Activated naive CD8-positive, alpha-beta T cell treated with anti-CD3 and anti-CD28 coated beads, Interleukin-2, amount 50 U/mL, for 24 hours (primary cell): ENCODE measurements at regions not wholly inside any gene's neighbourhood (a gene's known extent, or its start where the extent isn't known, plus 50 kb on each side); places are given as distances from the start of the nearest gene placed in this dataset.

Experiments
- ATAC-seq: fragments of 150-1000 bp; cut with Tn5 transposase; one replicate; pipeline ENCODE4 v1.10.0; 2021
- DNase-seq: peaks from one replicate; pipeline ENCODE4 v3.0.0; 2021
- H3K27ac Mint-ChIP-seq: one replicate; pipeline ENCODE4 v1.8.0; 2021; ENCODE audit warnings: mild to moderate bottlenecking, mixed read lengths
- H3K27me3 Mint-ChIP-seq: one replicate; pipeline ENCODE4 v1.8.0; 2021; ENCODE audit warnings: mixed read lengths
- H3K36me3 Mint-ChIP-seq: one replicate; pipeline ENCODE4 v1.8.0; 2021; ENCODE audit warnings: low read depth, mixed read lengths
- H3K4me1 Mint-ChIP-seq: one replicate; pipeline ENCODE4 v1.8.0; 2021; ENCODE audit warnings: mixed read lengths
- H3K4me3 Mint-ChIP-seq: one replicate; pipeline ENCODE4 v1.8.0; 2021; ENCODE audit warnings: mild to moderate bottlenecking, moderate library complexity, mixed read lengths
- H3K9me3 Mint-ChIP-seq: one replicate; pipeline ENCODE4 v1.8.0; 2021; ENCODE audit warnings: mixed read lengths

- ATAC-seq: no peak
- Mint-ChIP-seq H3K36me3 (no peaks in the 10 kb centered on the region), H3K4me1 (no peaks in the 10 kb centered on the region)
Observed at GRCh38 chr2:167406558-167406957, 518.3 kb downstream of the XIRP2 start.

GRCh38 chr2:167404627-167405284 is 516.5 kb downstream of the XIRP2 start:
- no peak for ATAC-seq
- Mint-ChIP-seq H3K4me1 (no peaks in the 10 kb centered on the region), H3K4me3 (no peak overlapping the region), H3K9me3 (peaks cover 8% of the 10 kb centered on the region), H3K36me3 (no peaks in the 10 kb centered on the region), H3K27me3 (no peaks in the 10 kb centered on the region), H3K27ac (no peak overlapping the region)
- no peak for DNase-seq

More at GRCh38 chr2:167406558-167406957, 518.3 kb downstream of the XIRP2 start:
- Mint-ChIP-seq H3K27ac (no peak overlapping the region), H3K27me3 (no peaks in the 10 kb centered on the region), H3K4me3 (no peak overlapping the region), H3K9me3 (peaks cover 8% of the 10 kb centered on the region)
- no peak for DNase-seq

GRCh38 chr2:167401309-167401708 is 513.0 kb downstream of the XIRP2 start:
- Mint-ChIP-seq H3K27me3 (no peaks in the 10 kb centered on the region), H3K27ac (no peak overlapping the region), H3K9me3 (no peaks in the 10 kb centered on the region), H3K36me3 (no peaks in the 10 kb centered on the region), H3K4me3 (no peak overlapping the region), H3K4me1 (no peaks in the 10 kb centered on the region)
- ATAC-seq (no peak), DNase-seq (no peak)

GRCh38 chr2:167400546-167400945 is 512.3 kb downstream of the XIRP2 start:
- no peaks in the 10 kb centered on the region for H3K9me3 Mint-ChIP-seq
- H3K27ac Mint-ChIP-seq: no peak overlapping the region
- no peaks in the 10 kb centered on the region for H3K36me3 Mint-ChIP-seq
- DNase-seq: no peak
- no peaks in the 10 kb centered on the region for H3K27me3 Mint-ChIP-seq
- no peaks in the 10 kb centered on the region for H3K4me1 Mint-ChIP-seq
- no peak for ATAC-seq
- no peak overlapping the region for H3K4me3 Mint-ChIP-seq

DNA sequence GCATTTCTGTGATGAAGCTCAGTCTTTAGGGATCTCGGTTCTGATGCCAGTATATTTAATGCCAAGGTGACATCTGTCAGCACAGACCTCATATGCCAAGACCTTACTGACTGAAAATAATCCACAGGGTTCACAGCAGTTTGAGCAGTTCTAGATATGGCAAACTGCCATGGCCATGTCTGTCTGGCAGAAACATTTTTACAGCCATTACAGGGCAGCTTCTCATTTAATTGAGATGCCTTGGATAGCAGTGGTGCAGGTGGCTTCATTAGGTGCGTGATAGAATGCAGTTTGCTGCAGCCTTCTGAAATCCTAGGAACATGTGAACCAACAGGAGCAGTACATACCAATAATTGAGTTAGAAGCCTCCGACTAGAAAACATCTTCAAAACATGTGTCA is 510.6 kb downstream of the XIRP2 start:
- no peak overlapping the region for H3K4me3 Mint-ChIP-seq
- H3K27ac Mint-ChIP-seq: no peak overlapping the region
- no peaks in the 10 kb centered on the region for H3K36me3 Mint-ChIP-seq
- DNase-seq: no peak
- ATAC-seq: no peak
- no peaks in the 10 kb centered on the region for H3K27me3 Mint-ChIP-seq
- H3K4me1 Mint-ChIP-seq: no peaks in the 10 kb centered on the region
- H3K9me3 Mint-ChIP-seq: no peaks in the 10 kb centered on the region

GRCh38 chr2:167388901-167389300 is 500.6 kb downstream of the XIRP2 start:
- Mint-ChIP-seq H3K9me3 (no peaks in the 10 kb centered on the region), H3K27me3 (no peaks in the 10 kb centered on the region)
- ATAC-seq: no peak

DNA sequence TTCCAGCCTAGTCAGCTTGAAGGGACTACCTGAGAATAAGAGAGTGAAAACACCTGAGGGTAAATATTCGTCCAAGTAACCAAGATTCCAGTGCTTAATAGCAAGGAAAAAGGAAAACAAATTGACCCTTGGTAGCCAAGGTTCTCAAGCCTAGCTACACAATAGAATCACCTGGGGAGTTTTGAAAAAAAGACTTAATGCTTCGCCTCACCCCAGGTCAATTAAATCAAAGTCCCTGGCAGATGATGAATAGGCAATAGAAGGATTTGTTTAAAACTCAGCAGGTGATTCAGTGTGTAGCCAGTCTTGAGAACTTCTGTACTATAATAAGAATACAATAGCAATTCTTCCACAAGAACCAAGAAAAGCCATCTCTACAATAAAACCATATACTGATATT is 500.2 kb downstream of the XIRP2 start:
- DNase-seq (no peak), ATAC-seq (no peak)
- Mint-ChIP-seq H3K4me3 (no peak overlapping the region), H3K27me3 (no peaks in the 10 kb centered on the region), H3K4me1 (no peaks in the 10 kb centered on the region), H3K27ac (no peak overlapping the region), H3K36me3 (no peaks in the 10 kb centered on the region), H3K9me3 (no peaks in the 10 kb centered on the region)

More at GRCh38 chr2:167388901-167389300, 500.6 kb downstream of the XIRP2 start:
- no peaks in the 10 kb centered on the region for H3K4me1 Mint-ChIP-seq
- DNase-seq: no peak
- no peaks in the 10 kb centered on the region for H3K36me3 Mint-ChIP-seq
- H3K4me3 Mint-ChIP-seq: no peak overlapping the region
- H3K27ac Mint-ChIP-seq: no peak overlapping the region

DNA sequence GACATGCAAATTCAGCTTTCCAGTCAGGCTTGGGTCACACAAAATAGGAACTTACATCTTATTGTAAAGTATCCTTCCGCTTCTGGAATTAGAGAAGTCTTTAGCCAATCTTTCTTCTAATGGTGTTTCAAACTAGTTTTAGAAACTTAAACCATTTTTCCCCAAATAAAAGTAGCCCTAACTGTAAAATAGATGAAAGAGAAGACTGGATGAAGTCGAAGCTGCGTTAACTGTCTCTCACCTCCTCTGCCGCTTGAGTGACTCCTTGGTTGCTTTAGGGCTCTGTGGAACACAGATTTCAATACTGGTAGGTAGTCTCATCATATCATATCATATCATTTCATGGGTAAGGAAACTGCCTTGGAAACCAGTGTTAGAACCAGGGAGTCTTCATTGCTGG is 498.4 kb downstream of the XIRP2 start:
- no peak for DNase-seq
- ATAC-seq: no peak
- Mint-ChIP-seq H3K27me3 (no peaks in the 10 kb centered on the region), H3K9me3 (no peaks in the 10 kb centered on the region), H3K27ac (no peak overlapping the region), H3K4me1 (no peaks in the 10 kb centered on the region), H3K36me3 (no peaks in the 10 kb centered on the region), H3K4me3 (no peak overlapping the region)

DNA sequence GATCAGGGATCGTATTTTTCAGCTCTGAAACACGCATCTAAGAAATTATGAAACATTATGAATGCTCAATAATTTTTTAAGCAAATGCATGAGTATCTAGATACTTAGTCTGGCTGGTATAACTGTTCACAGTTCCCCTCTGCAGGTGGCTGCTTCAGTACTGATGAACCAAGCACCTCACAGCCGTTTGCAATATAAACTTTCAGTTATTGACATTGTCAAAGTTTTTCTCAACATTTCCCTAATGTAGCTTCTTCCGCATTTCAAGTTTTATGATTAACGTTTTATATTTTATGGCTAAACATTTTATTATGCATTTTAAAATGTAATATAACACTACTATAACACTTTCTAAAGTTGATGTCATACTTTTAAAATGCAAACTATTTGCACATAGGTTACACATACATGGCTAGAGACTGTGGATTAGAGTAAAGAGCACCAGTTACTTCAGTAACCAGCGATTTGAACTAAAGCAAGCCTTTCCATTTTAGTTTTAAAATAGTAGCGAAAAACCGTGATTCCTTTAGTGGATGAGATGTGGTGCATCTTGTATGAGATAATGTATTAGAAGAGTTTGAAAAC is 495.4 kb downstream of the XIRP2 start:
- H3K27ac Mint-ChIP-seq: no peak overlapping the region
- no peak overlapping the region for H3K4me3 Mint-ChIP-seq
- ATAC-seq (no peak), DNase-seq (no peak)
- H3K4me1 Mint-ChIP-seq: no peaks in the 10 kb centered on the region
- no peaks in the 10 kb centered on the region for H3K27me3 Mint-ChIP-seq
- H3K9me3 Mint-ChIP-seq: no peaks in the 10 kb centered on the region
- H3K36me3 Mint-ChIP-seq: no peaks in the 10 kb centered on the region

DNA sequence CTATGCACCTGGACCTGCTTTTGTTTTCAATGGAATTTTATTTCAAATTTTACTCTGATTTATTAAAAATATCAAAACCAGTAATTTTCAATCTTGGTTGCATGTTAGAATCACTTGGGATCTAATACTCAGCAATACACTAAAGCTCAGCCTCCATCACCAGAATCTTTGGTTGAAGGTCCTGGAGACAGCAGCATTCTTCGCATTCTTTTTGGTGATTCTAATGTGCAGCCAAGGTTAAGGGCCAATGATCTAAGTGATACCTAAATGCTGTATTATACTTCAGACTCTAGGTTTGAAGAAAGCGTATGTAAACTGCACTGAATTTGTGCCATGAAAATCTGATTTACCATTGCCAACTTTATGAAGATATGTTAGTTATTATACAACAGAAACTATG is 493.1 kb downstream of the XIRP2 start:
- ATAC-seq: no peak
- DNase-seq: no peak
- no peaks in the 10 kb centered on the region for H3K27me3 Mint-ChIP-seq
- no peak overlapping the region for H3K27ac Mint-ChIP-seq
- H3K36me3 Mint-ChIP-seq: no peaks in the 10 kb centered on the region
- no peak overlapping the region for H3K4me3 Mint-ChIP-seq
- H3K9me3 Mint-ChIP-seq: no peaks in the 10 kb centered on the region
- H3K4me1 Mint-ChIP-seq: no peaks in the 10 kb centered on the region

- ATAC-seq (no peak), DNase-seq (no peak)
- Mint-ChIP-seq H3K4me1 (no peaks in the 10 kb centered on the region), H3K27me3 (no peaks in the 10 kb centered on the region), H3K27ac (no peak overlapping the region), H3K4me3 (no peak overlapping the region), H3K36me3 (no peaks in the 10 kb centered on the region), H3K9me3 (no peaks in the 10 kb centered on the region)
Observed at GRCh38 chr2:167380555-167380954, 492.3 kb downstream of the XIRP2 start.

GRCh38 chr2:167380094-167380493 is 491.8 kb downstream of the XIRP2 start:
- Mint-ChIP-seq H3K9me3 (no peaks in the 10 kb centered on the region), H3K27ac (no peak overlapping the region), H3K36me3 (no peaks in the 10 kb centered on the region), H3K4me1 (no peaks in the 10 kb centered on the region), H3K4me3 (no peak overlapping the region), H3K27me3 (no peaks in the 10 kb centered on the region)
- ATAC-seq: peak; percentile 33
- DNase-seq: no peak

GRCh38 chr2:167369083-167369482 is 480.8 kb downstream of the XIRP2 start:
- ATAC-seq (no peak), DNase-seq (no peak)
- H3K36me3 Mint-ChIP-seq: no peaks in the 10 kb centered on the region
- H3K4me3 Mint-ChIP-seq: no peak overlapping the region
- H3K4me1 Mint-ChIP-seq: no peaks in the 10 kb centered on the region
- no peaks in the 10 kb centered on the region for H3K9me3 Mint-ChIP-seq
- H3K27ac Mint-ChIP-seq: no peak overlapping the region
- H3K27me3 Mint-ChIP-seq: no peaks in the 10 kb centered on the region

GRCh38 chr2:167368371-167368770 is 480.1 kb downstream of the XIRP2 start:
- H3K4me3 Mint-ChIP-seq: no peak overlapping the region
- H3K4me1 Mint-ChIP-seq: no peaks in the 10 kb centered on the region
- H3K36me3 Mint-ChIP-seq: no peaks in the 10 kb centered on the region
- peaks cover 3% of the 10 kb centered on the region for H3K9me3 Mint-ChIP-seq
- no peaks in the 10 kb centered on the region for H3K27me3 Mint-ChIP-seq
- H3K27ac Mint-ChIP-seq: no peak overlapping the region
- ATAC-seq (no peak), DNase-seq (no peak)

- H3K4me3 Mint-ChIP-seq: no peak overlapping the region
- H3K36me3 Mint-ChIP-seq: no peaks in the 10 kb centered on the region
- no peaks in the 10 kb centered on the region for H3K4me1 Mint-ChIP-seq
Observed at GRCh38 chr2:167365216-167365615, 476.9 kb downstream of the XIRP2 start.

DNA sequence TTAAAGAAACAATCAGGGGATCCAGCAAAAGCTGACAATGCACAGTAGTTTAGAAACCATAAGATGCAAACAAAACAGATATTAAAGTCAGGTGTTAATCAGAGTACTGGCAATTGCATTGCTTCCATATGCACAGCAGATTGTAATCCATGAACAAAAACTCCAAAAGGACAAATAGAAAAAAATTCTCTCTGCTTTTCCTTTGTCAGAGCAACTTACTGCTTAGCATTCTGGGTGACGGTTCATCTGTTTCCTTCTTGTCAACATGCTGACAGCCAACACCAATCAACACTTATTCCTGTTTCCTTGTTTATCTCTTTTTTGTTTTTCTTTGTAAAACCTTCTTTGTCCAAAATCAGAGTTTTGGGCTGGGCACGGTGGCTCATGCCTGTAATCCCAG is 473.1 kb downstream of the XIRP2 start:
- Mint-ChIP-seq H3K9me3 (peaks cover 14% of the 10 kb centered on the region), H3K36me3 (no peaks in the 10 kb centered on the region), H3K27ac (no peak overlapping the region), H3K27me3 (no peaks in the 10 kb centered on the region), H3K4me3 (no peak overlapping the region), H3K4me1 (no peaks in the 10 kb centered on the region)
- DNase-seq: no peak
- ATAC-seq: no peak

More at GRCh38 chr2:167365216-167365615, 476.9 kb downstream of the XIRP2 start:
- H3K27ac Mint-ChIP-seq: no peak overlapping the region
- no peaks in the 10 kb centered on the region for H3K27me3 Mint-ChIP-seq
- H3K9me3 Mint-ChIP-seq: peaks cover 6% of the 10 kb centered on the region
- ATAC-seq (no peak), DNase-seq (no peak)
